ENCODE measurements at regions not wholly inside any gene's neighbourhood (a gene's known extent, or its start where the extent isn't known, plus 50 kb on each side); places are given as distances from the start of the nearest gene placed in this dataset.

DNA sequence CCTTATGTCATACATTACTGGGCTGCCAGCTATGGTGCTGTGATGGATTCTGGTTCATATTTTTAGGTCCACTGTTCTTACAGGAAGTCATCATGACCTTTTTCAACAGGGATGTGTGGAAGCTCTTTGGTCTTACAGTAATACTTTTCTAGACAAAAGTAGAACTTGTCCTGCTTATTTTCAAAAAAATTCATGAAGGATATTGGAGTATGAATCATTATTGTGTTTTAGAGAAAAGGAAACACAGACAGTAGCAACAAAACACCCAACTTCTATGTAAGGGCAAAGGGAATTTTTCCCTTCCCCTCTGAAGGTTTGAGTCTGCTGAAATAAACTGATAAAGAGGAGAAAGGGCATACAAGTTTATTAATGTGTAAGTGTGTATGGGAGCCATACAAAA, 54.7 kb upstream of the FAM9C start:
- Mint-ChIP-seq H3K9me3 (ENCODE audit: unreplicated experiment) (no peaks in the 10 kb centered on the region), H3K4me1 (ENCODE audit: unreplicated experiment) (peaks cover 5% of the 10 kb centered on the region), H3K27me3 (ENCODE audit: unreplicated experiment) (peaks cover 2% of the 10 kb centered on the region), H3K27ac (ENCODE audit: unreplicated experiment) (no peak overlapping the region), H3K36me3 (ENCODE audit: low read depth, unreplicated experiment) (no peaks in the 10 kb centered on the region), H3K4me3 (ENCODE audit: unreplicated experiment) (no peak overlapping the region)
- TF ChIP-seq, protein P1, sequence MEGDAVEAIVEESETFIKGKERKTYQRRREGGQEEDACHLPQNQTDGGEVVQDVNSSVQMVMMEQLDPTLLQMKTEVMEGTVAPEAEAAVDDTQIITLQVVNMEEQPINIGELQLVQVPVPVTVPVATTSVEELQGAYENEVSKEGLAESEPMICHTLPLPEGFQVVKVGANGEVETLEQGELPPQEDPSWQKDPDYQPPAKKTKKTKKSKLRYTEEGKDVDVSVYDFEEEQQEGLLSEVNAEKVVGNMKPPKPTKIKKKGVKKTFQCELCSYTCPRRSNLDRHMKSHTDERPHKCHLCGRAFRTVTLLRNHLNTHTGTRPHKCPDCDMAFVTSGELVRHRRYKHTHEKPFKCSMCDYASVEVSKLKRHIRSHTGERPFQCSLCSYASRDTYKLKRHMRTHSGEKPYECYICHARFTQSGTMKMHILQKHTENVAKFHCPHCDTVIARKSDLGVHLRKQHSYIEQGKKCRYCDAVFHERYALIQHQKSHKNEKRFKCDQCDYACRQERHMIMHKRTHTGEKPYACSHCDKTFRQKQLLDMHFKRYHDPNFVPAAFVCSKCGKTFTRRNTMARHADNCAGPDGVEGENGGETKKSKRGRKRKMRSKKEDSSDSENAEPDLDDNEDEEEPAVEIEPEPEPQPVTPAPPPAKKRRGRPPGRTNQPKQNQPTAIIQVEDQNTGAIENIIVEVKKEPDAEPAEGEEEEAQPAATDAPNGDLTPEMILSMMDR (IDR thresholded peaks at IDR 0.05; ENCODE audit: unreplicated experiment): no peak
- no peak for DNase-seq (ENCODE audit: low spot score)

DNA sequence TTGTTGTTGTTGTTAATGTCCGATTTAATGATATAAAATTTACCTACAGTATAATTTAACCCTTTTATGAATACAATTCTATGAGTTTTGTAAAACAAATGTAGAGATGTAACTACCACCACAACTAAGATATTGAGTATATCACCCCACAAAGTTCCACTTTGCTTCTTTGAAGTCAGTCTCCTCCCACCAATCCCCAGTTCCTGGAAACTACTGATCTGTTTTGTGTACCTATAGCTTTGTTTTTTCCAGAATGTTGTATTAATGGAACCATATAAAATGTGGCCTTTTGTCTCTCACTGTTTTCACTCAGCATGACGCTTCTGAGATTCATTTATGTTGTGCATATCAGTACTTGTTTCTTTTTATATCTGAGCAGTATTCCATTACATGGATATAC, 52.3 kb upstream of the FAM9C start:
- no peak for DNase-seq (ENCODE audit: low spot score)
- H3K9me3 Mint-ChIP-seq (ENCODE audit: unreplicated experiment): no peaks in the 10 kb centered on the region
- no peak overlapping the region for H3K4me3 Mint-ChIP-seq (ENCODE audit: unreplicated experiment)
- no peaks in the 10 kb centered on the region for H3K36me3 Mint-ChIP-seq (ENCODE audit: low read depth, unreplicated experiment)
- no peaks in the 10 kb centered on the region for H3K4me1 Mint-ChIP-seq (ENCODE audit: unreplicated experiment)
- TF ChIP-seq, protein P1 (IDR thresholded peaks at IDR 0.05; ENCODE audit: unreplicated experiment): no peak
- H3K27me3 Mint-ChIP-seq (ENCODE audit: unreplicated experiment): peaks cover 2% of the 10 kb centered on the region
- H3K27ac Mint-ChIP-seq (ENCODE audit: unreplicated experiment): no peak overlapping the region

DNA sequence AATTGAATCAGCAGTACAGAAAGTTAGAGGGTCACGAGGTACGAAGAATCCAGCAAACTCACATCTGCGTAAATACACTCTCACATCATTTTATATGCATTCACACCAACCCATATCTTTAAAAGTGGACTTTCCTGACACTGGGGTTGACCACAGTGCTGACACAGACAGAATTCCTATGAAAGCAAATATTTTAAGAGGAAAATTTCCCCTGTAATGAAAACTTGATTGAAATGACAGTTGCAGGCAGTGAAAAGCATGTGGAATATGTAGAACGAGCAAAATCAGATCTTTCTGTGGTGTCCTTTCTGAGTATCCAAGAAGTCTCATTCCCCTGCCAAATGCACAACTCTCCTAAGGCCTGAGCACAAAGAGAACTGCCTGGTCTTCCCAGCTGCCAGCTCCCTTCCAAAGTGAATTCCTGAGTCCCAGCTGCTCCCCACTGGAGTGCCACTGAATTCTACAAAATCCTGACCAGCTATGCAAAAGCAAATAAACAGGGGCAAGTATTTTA, 50.5 kb upstream of the FAM9C start:
- H3K9me3 Mint-ChIP-seq (ENCODE audit: unreplicated experiment): no peaks in the 10 kb centered on the region
- no peaks in the 10 kb centered on the region for H3K4me1 Mint-ChIP-seq (ENCODE audit: unreplicated experiment)
- H3K4me3 Mint-ChIP-seq (ENCODE audit: unreplicated experiment): no peak overlapping the region
- peaks cover 2% of the 10 kb centered on the region for H3K27me3 Mint-ChIP-seq (ENCODE audit: unreplicated experiment)
- H3K36me3 Mint-ChIP-seq (ENCODE audit: low read depth, unreplicated experiment): no peaks in the 10 kb centered on the region
- no peak overlapping the region for H3K27ac Mint-ChIP-seq (ENCODE audit: unreplicated experiment)
- TF ChIP-seq, protein P1 (IDR thresholded peaks at IDR 0.05; ENCODE audit: unreplicated experiment): no peak
- no peak for DNase-seq (ENCODE audit: low spot score)

DNA sequence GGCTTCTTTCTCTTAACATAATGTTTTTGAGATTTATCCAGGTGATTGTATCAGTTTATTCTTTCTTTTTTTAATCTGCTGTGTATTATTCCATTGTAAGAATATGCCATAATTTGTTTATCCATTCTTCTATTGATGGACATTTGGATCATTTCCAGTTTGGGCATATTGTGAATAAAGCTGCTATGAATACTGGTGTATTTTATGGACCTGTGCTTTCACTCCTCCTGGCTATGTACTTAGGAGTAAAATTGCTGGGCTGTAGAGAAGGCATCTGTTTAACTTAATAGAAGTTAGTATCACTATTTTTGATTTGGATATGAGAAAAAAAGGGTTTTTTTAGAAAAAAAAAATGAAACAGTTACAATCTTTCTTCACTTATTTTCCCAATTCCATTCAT, 50.0 kb upstream of the FAM9C start:
- DNase-seq (ENCODE audit: low spot score): no peak
- TF ChIP-seq, protein P1 (IDR thresholded peaks at IDR 0.05; ENCODE audit: unreplicated experiment): no peak
- H3K27ac Mint-ChIP-seq (ENCODE audit: unreplicated experiment): no peak overlapping the region
- H3K36me3 Mint-ChIP-seq (ENCODE audit: low read depth, unreplicated experiment): no peaks in the 10 kb centered on the region
- H3K9me3 Mint-ChIP-seq (ENCODE audit: unreplicated experiment): no peaks in the 10 kb centered on the region
- H3K4me3 Mint-ChIP-seq (ENCODE audit: unreplicated experiment): no peak overlapping the region
- H3K27me3 Mint-ChIP-seq (ENCODE audit: unreplicated experiment): peaks cover 2% of the 10 kb centered on the region
- no peaks in the 10 kb centered on the region for H3K4me1 Mint-ChIP-seq (ENCODE audit: unreplicated experiment)

Data from endothelial cell (in vitro differentiated cells).